Activated CD8-positive, alpha-beta memory T cell treated with anti-CD3 and anti-CD28 coated beads, Interleukin-2, amount 50 U/mL, for 48 hours (primary cell): ENCODE measurements at regions not wholly inside any gene's neighbourhood (a gene's known extent, or its start where the extent isn't known, plus 50 kb on each side); places are given as distances from the start of the nearest gene placed in this dataset.

Source experiments
- DNase-seq: peaks from one replicate; pipeline ENCODE4 v3.0.0-alpha.2; 2020

DNA sequence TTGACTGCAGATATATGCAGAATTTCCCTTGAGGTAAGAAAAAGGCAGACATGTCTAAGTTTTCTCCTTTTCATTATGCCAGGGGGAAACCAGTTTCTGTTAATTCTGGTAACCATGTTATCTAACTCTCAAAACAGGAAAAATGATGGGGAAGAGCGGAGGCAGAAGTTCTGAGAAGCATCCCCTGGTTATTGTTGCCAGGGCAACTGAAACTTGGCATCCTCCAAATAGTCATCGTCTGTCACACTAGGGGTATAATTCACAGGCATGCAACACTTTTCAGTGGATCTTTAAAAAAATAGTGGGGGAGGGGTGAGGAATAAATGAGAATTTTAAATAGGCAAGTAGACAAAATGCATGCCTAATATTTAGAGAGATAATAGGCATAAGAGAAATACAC, 715.3 kb upstream of the CXADR start:
- no peak for DNase-seq

DNA sequence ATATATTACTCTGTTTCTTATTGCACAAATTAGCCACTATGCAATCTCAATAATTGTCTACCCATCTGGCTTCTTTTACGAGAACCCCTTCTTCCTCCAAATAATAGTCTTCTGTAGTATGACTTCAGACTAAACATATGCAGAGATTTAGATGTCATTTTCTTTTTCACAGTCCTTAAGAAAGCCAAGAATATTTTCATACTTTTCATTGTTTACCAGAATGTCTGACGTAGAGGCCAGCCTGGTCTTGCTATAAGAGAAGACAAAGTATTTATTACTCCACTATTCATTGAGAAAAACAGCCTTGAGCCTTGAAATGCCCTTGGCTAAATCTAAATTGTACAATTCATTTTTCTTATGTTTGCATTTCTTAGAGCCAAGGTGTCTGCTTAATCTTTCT, 714.9 kb upstream of the CXADR start:
- no peak for DNase-seq

DNA sequence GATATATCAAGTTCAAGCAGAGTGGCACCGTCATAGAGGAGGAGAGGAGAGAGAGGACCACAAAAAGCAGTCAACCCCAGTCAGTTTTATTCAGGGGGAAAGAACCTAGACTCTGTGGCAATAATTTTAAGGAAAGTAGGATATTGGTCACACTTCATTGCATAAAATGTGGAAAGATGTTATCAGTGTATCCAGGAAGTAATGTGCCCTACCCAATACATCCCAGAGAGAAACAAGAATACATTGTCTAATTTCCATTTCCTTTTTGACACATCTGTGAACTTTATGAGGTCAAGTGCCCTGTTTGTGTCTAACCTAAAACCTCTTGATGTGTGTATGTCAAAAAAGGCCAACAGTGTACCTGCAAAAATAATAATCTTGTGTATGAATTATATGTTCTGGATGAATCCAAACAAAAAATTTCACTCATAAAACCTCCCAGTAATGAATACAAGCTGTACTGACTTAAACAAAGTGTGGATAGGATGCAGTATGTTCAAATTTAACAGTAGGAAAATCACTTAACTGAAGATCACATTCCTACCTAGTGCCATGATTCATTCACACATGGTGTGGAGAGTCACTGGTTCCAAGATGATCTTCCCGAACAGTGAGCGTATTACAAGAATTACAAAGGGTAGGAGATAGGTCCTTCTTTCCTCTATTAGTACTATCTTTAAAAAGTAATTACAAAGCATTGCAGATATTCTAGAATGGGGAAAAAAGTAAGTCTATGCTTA, 712.1 kb upstream of the CXADR start:
- DNase-seq: no peak

DNA sequence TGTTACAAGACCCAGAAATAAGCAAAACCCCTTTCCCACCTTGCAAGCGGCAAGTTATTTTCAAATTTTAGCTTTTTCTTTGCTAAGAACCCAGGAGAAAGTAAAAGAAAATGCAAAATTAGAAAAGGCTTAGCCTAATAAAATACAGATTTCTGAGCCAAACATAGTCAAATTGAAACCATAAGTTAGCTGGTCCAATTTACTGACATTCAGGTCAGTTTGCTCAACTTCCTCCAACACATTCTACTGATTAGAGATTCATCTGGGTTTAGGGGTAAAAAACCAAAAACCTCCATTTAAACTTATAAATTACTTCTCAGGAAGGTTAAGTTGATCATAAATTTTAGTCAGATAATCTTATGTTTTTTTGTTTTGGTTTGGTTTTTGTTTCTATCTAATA, 701.8 kb upstream of the CXADR start:
- DNase-seq: no peak

DNA sequence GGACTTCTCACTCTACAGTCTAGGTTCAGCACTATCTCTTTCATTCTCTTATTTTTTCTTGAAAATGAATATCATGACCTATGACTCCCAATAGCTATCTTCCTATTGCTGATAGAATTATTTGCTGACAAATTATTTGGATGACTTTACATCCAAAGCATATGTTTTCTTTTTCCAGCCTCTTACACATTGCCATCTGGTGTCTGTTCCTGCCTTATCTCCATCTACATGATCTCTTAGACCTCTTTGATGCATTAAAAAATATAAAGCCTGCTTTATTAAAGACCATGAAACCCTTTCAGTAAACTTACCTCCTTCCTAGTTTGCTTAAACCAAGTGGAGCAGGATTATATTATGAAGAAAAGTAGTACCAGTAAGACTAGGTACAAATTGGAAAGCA, 700.9 kb upstream of the CXADR start:
- no peak for DNase-seq

DNA sequence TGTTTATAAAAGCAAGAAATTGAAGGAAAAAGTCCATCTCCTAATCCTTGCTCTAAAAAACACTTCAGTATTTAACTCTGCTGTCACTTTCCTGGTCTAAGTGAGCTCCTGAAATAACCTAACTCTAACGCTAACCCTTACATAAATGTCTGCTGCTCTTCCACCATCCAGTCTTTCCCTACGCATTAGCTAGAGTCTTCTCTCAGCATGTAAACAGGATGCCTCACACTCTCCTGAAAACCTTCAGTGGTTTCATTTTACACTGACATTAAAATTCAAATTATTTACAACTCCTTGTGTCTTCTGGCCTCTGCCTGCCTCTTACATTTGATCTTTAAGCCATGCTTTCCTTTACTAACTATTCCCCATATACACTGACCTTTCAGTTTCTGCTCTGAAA, 697.6 kb upstream of the CXADR start:
- DNase-seq: no peak

DNA sequence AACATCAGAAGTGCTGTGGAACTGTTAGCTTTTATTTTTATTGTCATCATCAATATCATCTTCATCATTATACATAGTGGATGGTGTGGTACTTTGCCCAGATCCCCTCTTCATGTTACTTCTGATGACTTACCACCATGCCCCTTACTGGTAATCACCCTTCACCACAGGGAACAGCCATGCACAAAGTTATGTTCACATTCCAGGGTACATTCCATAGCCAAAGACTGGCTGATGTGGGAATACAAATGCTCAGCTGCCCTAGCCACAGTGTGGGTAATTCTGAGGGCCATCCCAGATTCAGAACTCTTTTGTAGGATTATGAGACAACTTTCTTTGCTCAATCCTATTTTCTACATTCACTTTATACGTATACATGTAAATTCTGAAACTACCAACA, 691.3 kb upstream of the CXADR start:
- DNase-seq: no peak

DNA sequence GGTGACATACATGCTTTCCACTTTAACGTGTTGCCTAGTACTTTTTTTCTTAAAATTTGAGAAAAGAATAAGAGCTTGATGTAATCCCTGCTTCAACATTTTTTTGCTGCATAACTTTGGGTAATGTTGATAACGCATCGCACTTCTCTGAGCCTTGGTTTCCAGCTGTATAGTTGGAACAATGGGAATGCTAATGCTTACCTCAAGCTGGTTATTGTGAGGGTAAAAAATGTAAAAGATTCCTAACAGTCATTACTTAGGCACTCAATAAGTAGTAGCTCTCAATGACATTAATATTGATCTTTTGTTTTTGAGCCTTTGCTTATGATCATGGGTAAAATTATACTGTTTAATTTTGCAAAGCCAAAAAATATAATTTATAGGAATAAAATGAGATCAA, 683.3 kb upstream of the CXADR start:
- DNase-seq: no peak

DNA sequence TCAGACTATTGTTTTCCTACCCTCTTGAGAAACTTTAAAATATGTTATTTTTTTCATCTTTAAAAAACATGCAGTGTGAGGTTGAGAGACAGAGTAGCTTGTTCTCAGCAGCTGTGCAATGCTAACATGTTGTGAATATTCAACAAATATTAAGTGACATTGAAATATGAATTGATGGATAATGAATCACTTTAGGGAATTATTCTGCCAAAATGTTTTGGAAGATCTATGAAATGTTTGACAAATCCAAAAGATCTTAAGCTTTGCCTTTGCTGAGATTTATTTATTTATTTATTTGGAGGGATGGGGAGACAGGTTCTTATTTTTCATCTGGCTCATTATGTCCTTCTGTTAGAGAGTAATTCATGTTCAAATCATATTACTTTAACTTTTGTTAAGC, 680.1 kb upstream of the CXADR start:
- no peak for DNase-seq

DNA sequence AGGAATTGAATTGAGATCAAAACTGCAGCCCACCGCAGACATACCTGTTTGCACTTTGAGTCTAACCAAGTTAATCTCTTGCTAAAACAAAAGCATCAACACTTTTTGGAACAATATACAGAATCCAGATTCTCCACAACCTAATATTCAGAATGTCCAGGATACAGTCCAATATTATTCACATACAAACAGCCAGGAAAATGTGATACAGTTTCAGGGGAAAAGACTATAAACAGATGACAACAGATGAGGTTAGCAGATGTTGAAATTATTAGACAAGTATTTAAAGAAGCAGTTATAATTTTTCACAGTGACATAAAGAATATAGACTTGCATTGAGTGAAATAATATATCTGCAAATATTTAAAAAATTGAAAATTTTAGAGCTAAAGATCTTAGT, 678.1 kb upstream of the CXADR start:
- no peak for DNase-seq

DNA sequence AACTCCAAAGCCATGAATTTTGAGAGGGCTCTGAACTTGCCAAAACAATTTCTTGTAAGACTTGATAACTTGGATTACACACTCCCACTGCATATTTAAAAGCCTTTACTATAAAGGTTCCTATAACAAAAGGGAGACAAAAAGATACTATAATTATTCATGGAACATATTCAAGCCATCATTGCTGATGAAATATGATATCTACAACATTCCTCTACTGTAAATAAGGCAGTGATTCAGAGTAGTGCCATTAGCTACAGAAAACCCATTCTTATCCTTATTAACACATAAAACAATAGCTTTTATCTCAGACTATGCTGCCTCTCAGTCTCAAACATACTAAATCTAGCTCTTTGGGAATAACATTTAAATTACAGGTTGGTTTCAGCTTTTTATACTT, 675.5 kb upstream of the CXADR start:
- no peak for DNase-seq

DNA sequence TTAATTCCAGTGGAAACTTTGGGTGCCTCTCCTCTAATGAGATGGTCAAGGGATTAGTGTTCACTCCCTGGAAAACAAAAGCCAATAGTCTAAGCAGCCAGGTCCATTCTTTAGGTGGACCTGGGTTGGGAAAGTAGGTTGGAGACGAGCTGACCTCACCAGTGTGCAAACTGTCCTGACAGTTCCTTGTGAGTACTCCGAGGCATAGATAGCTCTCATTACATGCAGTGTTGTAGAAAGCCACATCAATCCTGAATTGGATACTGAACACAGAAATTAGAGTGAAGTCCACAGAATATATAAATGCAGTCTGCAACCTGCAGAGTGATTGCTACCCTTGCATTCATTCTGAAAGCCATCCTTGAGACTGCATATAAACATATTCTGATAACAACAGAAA, 675.1 kb upstream of the CXADR start:
- DNase-seq: no peak

DNA sequence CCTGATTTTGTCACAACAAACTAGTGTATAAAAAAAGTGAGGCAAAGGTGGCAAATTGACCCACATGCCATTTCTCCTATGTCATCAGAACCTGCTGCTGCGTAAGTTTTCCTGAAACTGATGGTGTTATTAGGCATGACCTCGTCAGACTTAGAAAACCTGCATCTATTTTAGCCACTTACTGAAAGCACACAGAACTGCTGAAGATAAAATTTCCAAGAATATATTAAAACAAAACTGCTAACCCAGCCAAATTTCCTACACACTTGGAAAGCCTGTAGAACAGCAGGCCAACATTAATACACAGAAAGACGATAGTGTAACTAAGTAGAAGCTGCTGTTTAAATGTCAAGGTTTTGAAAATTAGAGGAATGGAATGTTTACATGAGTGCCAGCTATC, 674.5 kb upstream of the CXADR start:
- DNase-seq: no peak

DNA sequence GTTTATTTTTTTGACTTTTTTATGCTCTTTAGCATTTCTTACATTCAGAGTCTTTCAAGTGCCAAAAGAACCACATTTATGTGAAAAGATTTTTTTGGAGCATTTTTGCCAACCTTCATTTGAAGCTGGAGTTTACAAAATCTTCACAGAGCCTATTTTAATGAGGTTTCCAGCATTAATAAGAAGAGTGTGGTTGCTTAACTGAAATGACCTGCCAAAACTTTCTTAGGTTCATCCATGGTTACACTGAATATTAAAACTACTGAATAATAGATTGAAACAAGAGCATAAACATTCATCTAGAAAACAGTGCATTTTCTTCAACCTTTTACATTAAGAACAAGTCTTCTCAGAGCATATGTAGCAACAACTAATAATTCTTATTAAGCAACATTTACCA, 672.3 kb upstream of the CXADR start:
- no peak for DNase-seq

DNA sequence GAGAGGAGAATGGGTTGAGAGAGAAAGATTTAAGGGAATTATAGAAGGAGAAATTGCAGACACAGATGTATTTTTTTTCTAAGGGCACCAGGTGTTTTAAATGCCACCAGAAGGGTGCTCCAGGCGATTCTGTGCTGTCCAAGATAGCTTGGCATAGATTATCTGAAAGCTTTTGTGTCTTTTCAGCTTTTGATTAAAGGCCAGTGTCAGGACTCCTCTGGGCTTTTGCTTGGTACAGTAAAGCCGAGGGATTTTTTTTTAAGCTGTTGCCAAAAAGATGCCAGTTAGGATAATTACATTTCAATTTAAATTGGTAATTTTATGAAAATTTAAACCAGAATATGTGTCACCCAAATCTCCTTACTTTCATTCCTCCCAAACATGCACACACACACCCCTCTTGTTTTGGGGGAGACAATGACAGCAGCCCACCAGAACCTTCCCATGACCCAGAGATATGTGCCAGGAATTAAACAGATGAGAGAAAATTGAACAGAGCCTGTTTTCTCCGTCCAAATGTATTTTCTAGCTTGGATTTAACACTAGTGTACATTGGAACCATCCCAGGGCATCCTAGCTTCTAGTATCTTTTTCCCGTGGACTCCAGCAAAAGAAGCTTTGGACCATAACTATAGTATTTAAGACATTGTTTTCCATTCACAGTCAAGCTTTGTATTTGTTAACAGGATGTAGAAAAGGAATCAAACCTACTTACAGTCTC, 670.7 kb upstream of the CXADR start:
- no peak for DNase-seq

DNA sequence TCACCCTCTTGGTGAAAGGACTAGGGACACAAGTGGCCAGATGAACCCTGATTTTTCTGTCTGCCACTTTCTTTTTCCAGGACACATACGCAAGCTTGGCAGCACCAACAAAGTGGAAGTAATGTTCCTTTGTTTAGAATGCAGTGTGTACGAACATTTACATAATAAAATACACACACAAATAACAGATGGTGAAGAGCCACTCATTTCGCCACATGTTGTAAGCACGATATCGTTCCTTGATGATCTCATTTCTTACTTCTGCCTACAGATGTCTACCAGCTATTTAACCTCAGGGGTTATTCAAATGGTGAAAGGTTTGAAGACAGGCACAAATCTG, 670.2 kb upstream of the CXADR start:
- DNase-seq: no peak

DNA sequence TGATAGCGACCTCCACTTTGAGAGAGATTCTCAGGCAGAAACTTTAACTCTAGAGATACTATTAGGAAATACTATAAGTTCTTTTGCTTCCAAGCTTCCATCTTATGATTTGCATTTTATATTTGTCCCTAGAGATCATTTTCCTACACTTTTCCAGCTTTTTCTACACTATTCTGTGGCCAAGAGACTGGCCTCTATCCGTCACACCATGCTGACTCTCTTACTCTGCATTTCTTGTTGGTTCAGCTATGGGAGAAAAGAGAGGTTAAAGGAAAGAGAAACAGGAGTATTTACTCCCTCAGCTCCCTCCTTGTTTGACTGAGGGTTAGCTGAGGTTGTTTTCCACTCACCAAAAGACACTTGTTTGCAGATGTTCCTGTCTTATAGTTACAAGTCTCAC, 665.6 kb upstream of the CXADR start:
- no peak for DNase-seq

DNA sequence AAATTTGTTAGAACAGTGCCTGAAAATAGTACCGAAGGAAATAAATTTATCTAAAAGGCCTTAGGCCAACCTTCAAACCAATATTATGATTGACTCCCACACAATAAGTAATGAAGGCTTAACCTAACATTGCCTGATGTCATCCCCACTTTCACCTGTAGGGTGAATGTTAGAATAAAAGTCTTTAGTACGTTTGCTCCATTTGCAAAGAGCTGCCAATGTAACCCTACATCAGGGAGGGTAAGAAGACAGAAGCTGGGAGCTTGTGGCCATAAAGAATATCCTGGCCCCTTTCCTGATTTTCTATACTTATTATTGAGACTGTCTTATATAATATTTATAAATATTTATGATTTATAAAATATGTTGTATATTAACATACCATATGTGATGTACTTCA, 661.8 kb upstream of the CXADR start:
- no peak for DNase-seq

DNA sequence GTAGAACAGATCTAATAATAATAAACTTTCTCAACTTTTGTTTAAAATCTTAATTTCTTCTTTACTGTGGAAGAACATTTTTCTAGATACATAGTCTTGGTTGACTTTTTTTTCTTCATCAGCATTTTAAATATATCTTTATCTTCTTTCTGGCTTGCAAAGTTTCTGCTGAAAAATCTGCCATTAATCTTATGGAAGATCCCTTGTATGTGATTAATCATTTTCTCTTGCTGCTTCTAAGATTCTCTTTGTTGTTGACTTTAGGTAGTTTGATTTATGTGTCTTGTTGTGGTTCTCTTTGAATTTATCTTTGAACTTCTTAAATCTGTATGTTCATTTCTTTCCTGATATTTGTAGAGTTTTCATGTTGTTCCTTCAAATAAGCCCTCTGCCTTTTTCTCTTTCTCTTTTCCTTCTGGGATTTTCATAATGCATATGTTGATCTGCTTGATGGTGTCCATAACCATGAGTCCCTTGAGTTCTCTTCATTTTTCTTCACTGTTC, 657.6 kb upstream of the CXADR start:
- no peak for DNase-seq

DNA sequence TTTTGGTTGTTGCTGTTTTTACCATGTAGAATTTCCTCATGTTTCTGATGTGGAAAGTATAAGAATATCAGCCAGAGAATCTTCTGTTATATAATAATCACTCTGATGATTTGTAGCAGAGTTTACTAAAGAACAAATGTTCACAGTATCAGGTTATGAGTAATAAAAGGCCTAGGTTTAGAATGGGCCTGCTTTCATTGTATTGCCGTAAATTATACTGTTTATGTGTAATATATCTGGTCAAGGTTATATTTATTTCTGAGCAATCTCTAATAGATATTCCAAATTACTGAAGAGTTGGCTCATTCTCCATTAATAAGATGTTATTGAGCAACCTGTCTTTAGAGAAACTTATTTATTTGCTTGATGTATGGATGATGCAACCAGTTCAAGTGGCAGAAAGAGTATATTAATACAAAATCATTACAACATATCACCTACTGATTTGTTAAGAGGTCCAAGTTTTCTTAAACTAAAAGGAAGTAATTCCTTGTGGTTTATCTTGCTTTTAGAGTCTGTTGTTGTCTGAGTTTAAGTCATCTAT, 649.4 kb upstream of the CXADR start:
- no peak for DNase-seq

DNA sequence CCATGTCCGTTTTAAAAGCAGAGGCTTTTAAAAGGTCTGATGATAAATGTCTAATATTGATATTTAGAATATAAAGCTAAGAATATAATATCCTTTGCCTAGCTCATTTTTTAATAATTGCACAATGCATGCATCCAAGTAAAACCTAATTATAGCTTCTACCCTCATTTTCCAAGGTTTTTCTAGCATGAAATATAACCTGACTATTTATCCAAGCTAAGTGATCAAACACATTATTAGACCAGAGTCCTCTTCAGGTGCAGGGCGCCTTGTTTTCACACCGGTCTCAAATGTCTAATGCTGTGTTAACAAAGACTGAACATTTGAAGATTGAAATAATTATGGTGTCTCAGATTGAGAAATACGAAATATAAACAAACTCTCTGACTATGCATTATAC, 648.9 kb upstream of the CXADR start:
- no peak for DNase-seq

DNA sequence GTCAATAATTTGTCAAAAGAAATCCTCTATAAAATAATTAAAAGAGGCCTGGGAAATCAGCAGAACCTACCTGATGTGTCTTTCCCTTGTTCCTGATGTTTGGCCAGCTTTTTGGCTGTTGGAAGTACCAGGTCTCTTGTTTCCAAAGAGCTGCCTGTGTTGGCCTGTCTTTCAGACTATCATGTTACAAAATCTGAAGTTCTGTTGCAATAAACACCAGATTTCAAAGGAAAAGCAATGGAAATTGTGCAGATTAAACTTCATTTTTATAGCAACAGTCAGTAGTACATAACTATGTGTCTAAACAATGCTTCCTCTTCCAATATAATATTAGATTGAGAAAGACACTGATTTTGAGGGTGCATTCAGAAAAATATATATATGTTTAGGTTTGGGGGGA, 647.2 kb upstream of the CXADR start:
- DNase-seq: no peak

DNA sequence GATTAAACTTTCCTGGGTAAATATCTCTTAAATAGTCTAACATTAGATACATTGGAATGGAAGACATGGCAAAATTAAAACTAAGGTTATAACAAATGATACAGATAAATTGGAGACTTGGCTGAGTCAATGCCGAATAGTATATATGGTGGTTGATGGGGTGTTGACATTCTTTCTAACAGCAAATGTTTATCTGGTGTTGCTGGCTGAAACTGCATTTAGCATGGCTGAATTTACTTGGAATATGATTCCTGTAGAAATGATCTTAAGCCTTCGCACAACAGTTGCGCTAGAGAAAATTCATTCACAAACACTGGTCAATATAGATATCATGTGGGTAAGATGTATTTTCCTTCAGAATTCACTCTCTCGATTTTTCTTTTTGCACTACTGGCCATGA, 646.0 kb upstream of the CXADR start:
- no peak for DNase-seq

DNA sequence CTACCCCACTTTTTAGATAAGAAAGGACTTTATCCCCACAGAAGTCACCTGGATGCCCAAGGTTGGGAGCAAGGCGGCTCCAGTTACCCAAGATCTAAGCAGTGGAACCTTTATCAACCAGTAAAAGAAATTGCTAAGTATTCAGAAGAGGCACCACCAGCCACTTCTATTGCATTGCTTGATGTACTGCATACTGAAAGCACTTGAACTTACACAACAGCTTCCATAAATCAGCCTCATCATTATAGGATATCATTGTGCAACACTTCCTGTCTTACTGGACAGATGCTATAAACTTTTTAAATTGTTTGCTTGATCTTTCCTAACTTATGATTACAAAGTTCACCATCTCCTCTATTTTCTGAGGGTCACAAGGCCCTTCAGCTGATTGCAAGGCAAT, 642.7 kb upstream of the CXADR start:
- no peak for DNase-seq

DNA sequence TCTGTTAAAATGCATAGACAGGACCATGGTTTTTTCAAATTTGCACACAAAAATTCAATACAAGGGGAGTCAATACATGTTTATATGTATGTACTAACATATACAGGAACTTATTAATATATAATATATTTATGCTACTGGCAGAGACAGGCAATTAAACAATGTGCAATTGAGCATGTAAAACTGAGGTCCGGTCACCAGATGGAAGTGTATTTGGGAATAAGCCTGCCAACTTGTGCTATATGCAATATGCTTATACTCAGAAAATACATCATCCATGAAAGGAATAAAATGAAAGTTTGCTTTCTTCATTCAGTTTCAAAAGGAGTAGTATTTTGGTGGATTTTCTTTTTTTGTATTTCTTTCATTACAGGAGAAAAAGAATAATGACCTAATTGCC, 640.2 kb upstream of the CXADR start:
- DNase-seq: no peak
